ENCODE measurements at regions not wholly inside any gene's neighbourhood (a gene's known extent, or its start where the extent isn't known, plus 50 kb on each side); places are given as distances from the start of the nearest gene placed in this dataset.

DNA sequence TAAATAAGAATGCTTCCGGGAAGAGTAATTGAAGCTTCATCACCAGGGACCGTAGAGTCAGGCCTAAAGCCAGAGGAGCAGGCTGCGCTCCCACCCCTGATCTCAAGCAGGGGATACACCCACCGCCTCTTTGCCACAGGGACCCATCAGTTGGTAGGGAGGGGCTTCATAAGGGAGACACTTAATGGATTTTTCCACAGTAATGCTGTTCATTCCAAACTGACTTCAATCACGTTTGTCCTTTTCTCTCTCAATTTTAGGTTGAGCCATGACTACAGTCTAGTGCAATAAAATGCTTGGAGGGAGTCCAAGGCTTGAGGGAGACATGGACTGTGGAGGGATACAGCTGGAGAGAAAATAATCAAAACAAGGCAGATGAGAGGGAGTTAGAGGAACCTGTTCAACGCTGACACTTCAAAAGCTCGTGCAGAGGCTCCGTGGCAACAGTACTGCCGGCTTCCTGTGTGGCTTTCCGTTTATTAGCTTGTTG lies 111.5 kb downstream of the SEC16B start:
- Histone ChIP-seq H3K27ac (ENCODE audit: low read depth, low read length) (no peak overlapping the region), H3K9ac (ENCODE audit: low read length) (no peak overlapping the region), H3K27me3 (ENCODE audit: low read length) (no peaks in the 10 kb centered on the region), H4K20me1 (ENCODE audit: low read depth, low read length) (no peaks in the 10 kb centered on the region), H3K9me3 (ENCODE audit: insufficient read depth, low read length) (no peaks in the 10 kb centered on the region), H3K4me2 (ENCODE audit: low read depth, low read length, poor library complexity, severe bottlenecking) (no peak overlapping the region), H3F3A (ENCODE audit: insufficient read depth) (no peaks in the 10 kb centered on the region), H3K9me2 (replicated peaks; ENCODE audit: insufficient read depth, low read length) (no peaks in the 10 kb centered on the region), H2AFZ (ENCODE audit: low read depth, low read length, severe bottlenecking) (no peak overlapping the region), H3K36me3 (ENCODE audit: low read length) (no peaks in the 10 kb centered on the region), H3K4me3 (ENCODE audit: insufficient read depth, low read length, poor library complexity, severe bottlenecking) (no peak overlapping the region), H3K79me2 (ENCODE audit: insufficient read depth, low read length) (no peaks in the 10 kb centered on the region)
- TF ChIP-seq EZH2phosphoT487 (conservative IDR thresholded peaks at IDR 0.05; ENCODE audit: low read length), result no peak
- TF ChIP-seq, protein P1, sequence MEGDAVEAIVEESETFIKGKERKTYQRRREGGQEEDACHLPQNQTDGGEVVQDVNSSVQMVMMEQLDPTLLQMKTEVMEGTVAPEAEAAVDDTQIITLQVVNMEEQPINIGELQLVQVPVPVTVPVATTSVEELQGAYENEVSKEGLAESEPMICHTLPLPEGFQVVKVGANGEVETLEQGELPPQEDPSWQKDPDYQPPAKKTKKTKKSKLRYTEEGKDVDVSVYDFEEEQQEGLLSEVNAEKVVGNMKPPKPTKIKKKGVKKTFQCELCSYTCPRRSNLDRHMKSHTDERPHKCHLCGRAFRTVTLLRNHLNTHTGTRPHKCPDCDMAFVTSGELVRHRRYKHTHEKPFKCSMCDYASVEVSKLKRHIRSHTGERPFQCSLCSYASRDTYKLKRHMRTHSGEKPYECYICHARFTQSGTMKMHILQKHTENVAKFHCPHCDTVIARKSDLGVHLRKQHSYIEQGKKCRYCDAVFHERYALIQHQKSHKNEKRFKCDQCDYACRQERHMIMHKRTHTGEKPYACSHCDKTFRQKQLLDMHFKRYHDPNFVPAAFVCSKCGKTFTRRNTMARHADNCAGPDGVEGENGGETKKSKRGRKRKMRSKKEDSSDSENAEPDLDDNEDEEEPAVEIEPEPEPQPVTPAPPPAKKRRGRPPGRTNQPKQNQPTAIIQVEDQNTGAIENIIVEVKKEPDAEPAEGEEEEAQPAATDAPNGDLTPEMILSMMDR (IDR thresholded peaks at IDR 0.05; ENCODE audit: insufficient read depth, low read length, poor library complexity, severe bottlenecking), result no peak

DNA sequence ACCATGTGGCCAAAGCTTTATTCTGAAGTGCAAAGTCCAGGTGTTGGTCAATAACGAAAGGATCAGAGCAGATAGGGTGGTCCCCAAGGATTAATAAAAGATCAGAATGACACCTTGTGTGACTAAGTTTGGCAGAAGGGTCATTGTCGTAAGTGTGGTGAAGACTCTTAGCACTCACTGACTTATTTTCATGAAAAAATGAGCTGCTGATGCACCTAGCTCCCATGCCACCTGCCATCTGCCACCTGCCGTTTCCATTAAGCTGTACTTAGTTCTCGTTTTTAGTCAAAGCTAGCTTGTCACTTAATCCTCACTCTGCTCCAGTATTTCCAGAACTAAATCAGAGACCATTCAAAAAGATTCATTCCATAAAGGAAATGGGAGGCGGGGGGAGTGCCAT lies 112.6 kb downstream of the SEC16B start:
- no peak overlapping the region for H3K4me3 ChIP-seq (ENCODE audit: insufficient read depth, low read length, poor library complexity, severe bottlenecking)
- no peaks in the 10 kb centered on the region for H3K9me3 ChIP-seq (ENCODE audit: insufficient read depth, low read length)
- H3K9ac ChIP-seq (ENCODE audit: low read length), result no peak overlapping the region
- H3K27me3 ChIP-seq (ENCODE audit: low read length), result no peaks in the 10 kb centered on the region
- no peak overlapping the region for H3K4me2 ChIP-seq (ENCODE audit: low read depth, low read length, poor library complexity, severe bottlenecking)
- no peaks in the 10 kb centered on the region for H4K20me1 ChIP-seq (ENCODE audit: low read depth, low read length)
- H3K9me2 ChIP-seq (replicated peaks; ENCODE audit: insufficient read depth, low read length), result no peaks in the 10 kb centered on the region
- no peaks in the 10 kb centered on the region for H3K36me3 ChIP-seq (ENCODE audit: low read length)
- no peak for TF ChIP-seq EZH2phosphoT487 (conservative IDR thresholded peaks at IDR 0.05; ENCODE audit: low read length)
- TF ChIP-seq, protein P1 (IDR thresholded peaks at IDR 0.05; ENCODE audit: insufficient read depth, low read length, poor library complexity, severe bottlenecking), result no peak
- H3K79me2 ChIP-seq (ENCODE audit: insufficient read depth, low read length), result no peaks in the 10 kb centered on the region
- no peak overlapping the region for H2AFZ ChIP-seq (ENCODE audit: low read depth, low read length, severe bottlenecking)
- H3K27ac ChIP-seq (ENCODE audit: low read depth, low read length), result no peak overlapping the region
- H3F3A ChIP-seq (ENCODE audit: insufficient read depth), result no peaks in the 10 kb centered on the region

DNA sequence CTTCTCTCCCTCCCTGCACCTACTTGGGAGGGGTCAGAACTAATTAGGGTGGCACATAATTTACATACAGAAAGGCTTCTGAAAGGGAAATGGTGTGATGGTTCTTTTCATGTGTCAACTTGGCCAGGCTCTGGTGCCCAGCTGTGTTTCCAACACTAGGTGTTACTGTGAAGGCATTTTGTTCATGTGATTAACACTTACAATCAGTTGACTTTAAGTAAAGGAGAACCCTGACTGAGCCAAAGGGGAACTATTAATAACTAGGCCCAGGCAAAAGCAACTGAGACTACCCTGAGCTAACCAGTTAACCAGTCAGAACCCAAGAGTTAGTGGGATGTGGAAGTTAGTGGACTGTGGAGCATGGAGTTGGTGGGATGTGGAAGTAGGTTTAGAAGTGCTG lies 114.9 kb downstream of the SEC16B start:
- H3F3A ChIP-seq (ENCODE audit: insufficient read depth), result no peaks in the 10 kb centered on the region
- H4K20me1 ChIP-seq (ENCODE audit: low read depth, low read length), result no peaks in the 10 kb centered on the region
- no peaks in the 10 kb centered on the region for H3K79me2 ChIP-seq (ENCODE audit: insufficient read depth, low read length)
- no peak for TF ChIP-seq EZH2phosphoT487 (conservative IDR thresholded peaks at IDR 0.05; ENCODE audit: low read length)
- H3K9ac ChIP-seq (ENCODE audit: low read length), result no peak overlapping the region
- H3K4me3 ChIP-seq (ENCODE audit: insufficient read depth, low read length, poor library complexity, severe bottlenecking), result no peak overlapping the region
- no peaks in the 10 kb centered on the region for H3K9me2 ChIP-seq (replicated peaks; ENCODE audit: insufficient read depth, low read length)
- no peak overlapping the region for H3K4me2 ChIP-seq (ENCODE audit: low read depth, low read length, poor library complexity, severe bottlenecking)
- no peaks in the 10 kb centered on the region for H3K27me3 ChIP-seq (ENCODE audit: low read length)
- H3K36me3 ChIP-seq (ENCODE audit: low read length), result no peaks in the 10 kb centered on the region
- H3K9me3 ChIP-seq (ENCODE audit: insufficient read depth, low read length), result no peaks in the 10 kb centered on the region
- H3K27ac ChIP-seq (ENCODE audit: low read depth, low read length), result no peak overlapping the region
- H2AFZ ChIP-seq (ENCODE audit: low read depth, low read length, severe bottlenecking), result no peak overlapping the region

DNA sequence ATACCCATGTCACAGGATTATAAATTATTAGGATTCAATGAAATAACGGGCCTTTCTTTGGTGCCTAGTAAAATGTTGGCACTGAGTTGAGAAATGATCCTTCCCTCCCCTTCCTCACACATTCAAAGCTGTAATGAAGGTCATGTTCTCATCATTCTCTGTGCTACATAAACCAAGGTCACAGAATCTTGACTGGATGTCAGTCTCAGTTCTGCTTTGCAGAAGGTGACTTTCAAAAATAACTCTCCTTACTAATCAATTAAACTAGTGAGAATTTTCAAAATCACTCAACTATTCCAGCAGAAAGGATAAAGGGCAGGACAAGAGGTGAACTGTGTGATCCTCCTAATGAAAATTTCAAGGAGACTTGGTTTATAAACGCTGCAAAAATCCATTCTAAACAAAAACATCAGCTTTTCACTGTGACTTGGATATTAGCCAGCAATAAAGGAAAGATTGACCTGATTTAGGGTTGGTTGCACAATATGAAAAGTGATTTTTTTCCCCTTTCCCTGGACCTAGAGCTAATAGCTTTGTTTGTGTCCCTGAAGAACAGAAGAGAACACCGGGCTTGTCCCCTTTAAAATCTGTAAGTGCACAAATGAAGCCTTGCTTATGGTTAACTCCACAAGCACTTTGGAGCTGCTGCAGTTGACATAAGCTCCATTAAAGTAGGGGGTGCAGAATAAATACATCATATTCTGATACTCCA lies 120.1 kb downstream of the SEC16B start:
- Histone ChIP-seq H2AFZ (ENCODE audit: low read depth, low read length, severe bottlenecking) (no peak overlapping the region), H3K4me3 (ENCODE audit: insufficient read depth, low read length, poor library complexity, severe bottlenecking) (no peak overlapping the region), H3K79me2 (ENCODE audit: insufficient read depth, low read length) (no peaks in the 10 kb centered on the region), H3K9ac (ENCODE audit: low read length) (no peak overlapping the region), H3K4me2 (ENCODE audit: low read depth, low read length, poor library complexity, severe bottlenecking) (no peak overlapping the region), H3F3A (ENCODE audit: insufficient read depth) (no peaks in the 10 kb centered on the region), H3K27ac (ENCODE audit: low read depth, low read length) (no peak overlapping the region), H4K20me1 (ENCODE audit: low read depth, low read length) (no peaks in the 10 kb centered on the region), H3K27me3 (ENCODE audit: low read length) (no peaks in the 10 kb centered on the region), H3K36me3 (ENCODE audit: low read length) (no peaks in the 10 kb centered on the region), H3K9me2 (replicated peaks; ENCODE audit: insufficient read depth, low read length) (no peaks in the 10 kb centered on the region), H3K9me3 (ENCODE audit: insufficient read depth, low read length) (no peaks in the 10 kb centered on the region)
- TF ChIP-seq EZH2phosphoT487 (conservative IDR thresholded peaks at IDR 0.05; ENCODE audit: low read length), result no peak
- TF ChIP-seq, protein P1 (IDR thresholded peaks at IDR 0.05; ENCODE audit: insufficient read depth, low read length, poor library complexity, severe bottlenecking), result no peak

Measured in SU-DHL-6 (cell line).